ENCODE measurements at regions not wholly inside any gene's neighbourhood (a gene's known extent, or its start where the extent isn't known, plus 50 kb on each side); places are given as distances from the start of the nearest gene placed in this dataset. TPM values are rescaled to one million over a fixed set of nuclear protein-coding genes. Genes with fewer than 3 reads are reported as not detected.

Small RNA genes in the stretch of these regions (small RNA-seq; reads per million reads assigned to genes)
- not detected for gene MIR3680-2

Data from fibroblast of the aortic adventitia (primary cell).